ENCODE measurements at regions not wholly inside any gene's neighbourhood (a gene's known extent, or its start where the extent isn't known, plus 50 kb on each side); places are given as distances from the start of the nearest gene placed in this dataset.

DNA sequence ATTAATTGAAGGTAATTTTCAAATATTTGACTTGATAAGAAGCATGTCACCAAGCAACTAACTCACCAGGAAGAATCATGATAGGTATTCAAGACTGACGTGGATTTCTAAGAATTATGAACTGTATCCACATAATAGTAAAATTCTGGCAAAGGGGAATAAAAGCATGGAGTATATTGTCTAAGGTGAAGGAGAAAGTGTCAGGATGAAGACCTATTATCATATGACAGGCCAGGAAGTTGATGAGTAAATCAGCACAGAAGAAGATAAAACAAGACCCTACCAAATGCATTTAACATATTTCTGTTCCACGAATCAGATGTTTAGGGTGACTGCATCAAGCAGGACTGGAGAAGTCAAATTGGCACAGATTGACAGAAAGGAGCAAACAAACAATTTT lies 362.7 kb upstream of the MMS22L start:
- no peak for TF ChIP-seq KDM4A (IDR thresholded peaks at IDR 0.05; ENCODE audit: low read depth, low read length, severe bottlenecking)
- no peak for TF ChIP-seq HDAC2 (IDR thresholded peaks at IDR 0.05; ENCODE audit: borderline replicate concordance in 1 of 2, low read depth in 2 of 2, low read length in 2 of 2)
- no peak for TF ChIP-seq POU5F1 (IDR thresholded peaks at IDR 0.05; ENCODE audit: low read depth, low read length)
- no peak for TF ChIP-seq RXRA (IDR thresholded peaks at IDR 0.05; ENCODE audit: insufficient read depth, low read depth, low read length)
- TF ChIP-seq, protein P1, sequence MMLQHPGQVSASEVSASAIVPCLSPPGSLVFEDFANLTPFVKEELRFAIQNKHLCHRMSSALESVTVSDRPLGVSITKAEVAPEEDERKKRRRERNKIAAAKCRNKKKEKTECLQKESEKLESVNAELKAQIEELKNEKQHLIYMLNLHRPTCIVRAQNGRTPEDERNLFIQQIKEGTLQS (IDR thresholded peaks at IDR 0.05; ENCODE audit: insufficient read depth, low read depth, low read length) = no peak
- no peak for TF ChIP-seq TAF1 (IDR thresholded peaks at IDR 0.05; ENCODE audit: low read depth, low read length)
- no peak for TF ChIP-seq TBP (IDR thresholded peaks at IDR 0.05; ENCODE audit: low read depth, low read length)
- TF ChIP-seq EP300 (IDR thresholded peaks at IDR 0.05; ENCODE audit: borderline replicate concordance in 1 of 2, low read depth in 2 of 2, low read length in 2 of 2) = no peak
- no peak for TF ChIP-seq SIRT6 (IDR thresholded peaks at IDR 0.05; ENCODE audit: low read length)
- no peak for TF ChIP-seq BRCA1 (IDR thresholded peaks at IDR 0.05; ENCODE audit: low read depth, low read length)
- no peak for TF ChIP-seq SIN3A (conservative IDR thresholded peaks at IDR 0.05 in 1 of 2, IDR thresholded peaks at IDR 0.05 in 1 of 2; ENCODE audit: low read depth in 1 of 2, low read length in 2 of 2)
- TF ChIP-seq NANOG (IDR thresholded peaks at IDR 0.05; ENCODE audit: insufficient read depth, low read depth, low read length, poor library complexity, severe bottlenecking) = no peak
- TF ChIP-seq CBX8 (IDR thresholded peaks at IDR 0.05; ENCODE audit: borderline replicate concordance, low read depth, low read length) = no peak
- no peak for TF ChIP-seq GTF2F1 (IDR thresholded peaks at IDR 0.05; ENCODE audit: borderline replicate concordance, low read depth, low read length)
- H2AFZ ChIP-seq (ENCODE audit: low read length) = no peak overlapping the region
- H3K23ac ChIP-seq (ENCODE audit: insufficient read length) = no peak overlapping the region
- no peaks in the 10 kb centered on the region for H3K23me2 ChIP-seq (ENCODE audit: low read depth, low read length)
- H2BK120ac ChIP-seq (replicated peaks; ENCODE audit: low read depth, low read length) = no peak overlapping the region
- DNase-seq (ENCODE audit: low read depth in 1 of 2, low spot score in 2 of 2) = no peak
- H4K8ac ChIP-seq (ENCODE audit: extremely low read depth, insufficient read depth, low read length) = no peak overlapping the region
- H3K4me1 ChIP-seq (replicated peaks in 1 of 4; ENCODE audit: control insufficient read depth in 3 of 4, insufficient read depth in 4 of 4, low read length in 3 of 4) = no peaks in the 10 kb centered on the region
- no peak overlapping the region for H3K4me3 ChIP-seq (ENCODE audit: extremely low read depth in 1 of 4, insufficient read depth in 2 of 4, low read depth in 3 of 4, low read length in 4 of 4)
- no peak overlapping the region for H3K27ac ChIP-seq (ENCODE audit: low read depth, low read length)
- H2BK5ac ChIP-seq (ENCODE audit: low read depth, low read length) = no peak overlapping the region
- H3K56ac ChIP-seq (replicated peaks; ENCODE audit: insufficient read length, low read depth, low read length) = no peak overlapping the region
- H3K18ac ChIP-seq (ENCODE audit: extremely low read depth, low read length) = no peak overlapping the region
- H3K9ac ChIP-seq (replicated peaks in 1 of 4; ENCODE audit: extremely low read depth in 1 of 4, low read depth in 3 of 4, low read length in 3 of 4) = no peak overlapping the region
- no peak overlapping the region for H3K14ac ChIP-seq (ENCODE audit: insufficient read length)
- H2BK15ac ChIP-seq (ENCODE audit: low read length) = no peak overlapping the region
- H2BK20ac ChIP-seq (ENCODE audit: low read length) = no peak overlapping the region
- no peak overlapping the region for H4K91ac ChIP-seq (replicated peaks; ENCODE audit: insufficient read length, low read length)
- no peak overlapping the region for H2BK12ac ChIP-seq (ENCODE audit: low read depth, low read length)
- no peaks in the 10 kb centered on the region for H4K20me1 ChIP-seq (replicated peaks in 1 of 2; ENCODE audit: control insufficient read depth in 1 of 2, insufficient read depth in 2 of 2, low read length in 2 of 2)
- H4K5ac ChIP-seq (ENCODE audit: insufficient read length, low read depth, low read length) = no peak overlapping the region
- no peaks in the 10 kb centered on the region for H3K27me3 ChIP-seq (replicated peaks in 1 of 4; ENCODE audit: control insufficient read depth in 3 of 4, extremely low read depth in 1 of 4, insufficient read depth in 3 of 4, low read length in 3 of 4)
- H3K79me1 ChIP-seq (ENCODE audit: low read depth, low read length) = no peaks in the 10 kb centered on the region
- H3K4me2 ChIP-seq (ENCODE audit: insufficient read depth in 1 of 2, low read depth in 2 of 2, low read length in 2 of 2) = no peak overlapping the region
- H3K4ac ChIP-seq (replicated peaks; ENCODE audit: insufficient read length, low read depth, low read length) = no peak overlapping the region
- H2AK5ac ChIP-seq (ENCODE audit: low read depth, low read length) = no peak overlapping the region
- H3K9me3 ChIP-seq (ENCODE audit: insufficient read depth in 2 of 2, low read depth in 1 of 2, low read length in 1 of 2) = no peaks in the 10 kb centered on the region
- ChIA-PET CTCF (ENCODE audit: partially characterized antibody) (no interaction called here), POLR2A (ENCODE audit: partially characterized antibody) (no interaction called here)
- FAIRE-seq = no peak
- H3K79me2 ChIP-seq (ENCODE audit: control insufficient read depth in 1 of 2, insufficient read depth in 2 of 2, low read length in 2 of 2) = no peaks in the 10 kb centered on the region
- H3K36me3 ChIP-seq (ENCODE audit: control insufficient read depth in 2 of 4, insufficient read depth in 4 of 4, low read length in 3 of 4) = no peaks in the 10 kb centered on the region
- 83% methylated on average over 2 of the region's 2 CpGs; no CpG with 5 or more reads in 1 of the 2 experiments for WGBS, 2 experiments (ENCODE audit: extremely low coverage in 1 of 2, insufficient coverage in 1 of 2, insufficient read length in 1 of 2, insufficient replicate concordance in 2 of 2, low coverage in 1 of 2, low lambda C conversion rate in 2 of 2, missing lambda C conversion rate in 1 of 2)
